ENCODE measurements at regions not wholly inside any gene's neighbourhood (a gene's known extent, or its start where the extent isn't known, plus 50 kb on each side); places are given as distances from the start of the nearest gene placed in this dataset.

- Histone ChIP-seq H3K4me2 (ENCODE audit: low read depth, low read length, poor library complexity, severe bottlenecking) (no peak overlapping the region), H3K9ac (ENCODE audit: low read depth, low read length, poor library complexity, severe bottlenecking) (no peak overlapping the region), H3K9me3 (ENCODE audit: insufficient read depth, low read depth, low read length) (no peaks in the 10 kb centered on the region), H3K4me1 (ENCODE audit: insufficient read depth, low read length, poor library complexity, severe bottlenecking) (no peaks in the 10 kb centered on the region), H3K4me3 (ENCODE audit: low read length, poor library complexity, severe bottlenecking) (no peak overlapping the region), H4K20me1 (ENCODE audit: insufficient read depth, low read length, poor library complexity, severe bottlenecking) (no peaks in the 10 kb centered on the region), H2AFZ (ENCODE audit: low read length) (no peak overlapping the region), H3K9me2 (replicated peaks; ENCODE audit: low read depth, low read length) (no peaks in the 10 kb centered on the region), H3K36me3 (ENCODE audit: insufficient read depth, low read length) (no peaks in the 10 kb centered on the region), H3K79me2 (ENCODE audit: insufficient read depth, low read length) (no peaks in the 10 kb centered on the region), H3K27me3 (ENCODE audit: insufficient read depth, low read length, poor library complexity, severe bottlenecking) (no peaks in the 10 kb centered on the region), H3F3A (ENCODE audit: low read depth) (no peaks in the 10 kb centered on the region)
- TF ChIP-seq, protein P1, sequence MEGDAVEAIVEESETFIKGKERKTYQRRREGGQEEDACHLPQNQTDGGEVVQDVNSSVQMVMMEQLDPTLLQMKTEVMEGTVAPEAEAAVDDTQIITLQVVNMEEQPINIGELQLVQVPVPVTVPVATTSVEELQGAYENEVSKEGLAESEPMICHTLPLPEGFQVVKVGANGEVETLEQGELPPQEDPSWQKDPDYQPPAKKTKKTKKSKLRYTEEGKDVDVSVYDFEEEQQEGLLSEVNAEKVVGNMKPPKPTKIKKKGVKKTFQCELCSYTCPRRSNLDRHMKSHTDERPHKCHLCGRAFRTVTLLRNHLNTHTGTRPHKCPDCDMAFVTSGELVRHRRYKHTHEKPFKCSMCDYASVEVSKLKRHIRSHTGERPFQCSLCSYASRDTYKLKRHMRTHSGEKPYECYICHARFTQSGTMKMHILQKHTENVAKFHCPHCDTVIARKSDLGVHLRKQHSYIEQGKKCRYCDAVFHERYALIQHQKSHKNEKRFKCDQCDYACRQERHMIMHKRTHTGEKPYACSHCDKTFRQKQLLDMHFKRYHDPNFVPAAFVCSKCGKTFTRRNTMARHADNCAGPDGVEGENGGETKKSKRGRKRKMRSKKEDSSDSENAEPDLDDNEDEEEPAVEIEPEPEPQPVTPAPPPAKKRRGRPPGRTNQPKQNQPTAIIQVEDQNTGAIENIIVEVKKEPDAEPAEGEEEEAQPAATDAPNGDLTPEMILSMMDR (conservative IDR thresholded peaks at IDR 0.05; ENCODE audit: low read length): no peak
- no peak for TF ChIP-seq EZH2phosphoT487 (IDR thresholded peaks at IDR 0.05; ENCODE audit: borderline replicate concordance)
Observed at GRCh38 chr15:93720607-93721006, 510.8 kb upstream of the MCTP2 start.

- Histone ChIP-seq H3K9me2 (replicated peaks; ENCODE audit: low read depth, low read length) (no peaks in the 10 kb centered on the region), H2AFZ (ENCODE audit: low read length) (no peak overlapping the region), H3F3A (ENCODE audit: low read depth) (no peaks in the 10 kb centered on the region), H4K20me1 (ENCODE audit: insufficient read depth, low read length, poor library complexity, severe bottlenecking) (no peaks in the 10 kb centered on the region), H3K9ac (ENCODE audit: low read depth, low read length, poor library complexity, severe bottlenecking) (no peak overlapping the region), H3K27me3 (ENCODE audit: insufficient read depth, low read length, poor library complexity, severe bottlenecking) (no peaks in the 10 kb centered on the region), H3K4me1 (ENCODE audit: insufficient read depth, low read length, poor library complexity, severe bottlenecking) (no peaks in the 10 kb centered on the region), H3K9me3 (ENCODE audit: insufficient read depth, low read depth, low read length) (no peaks in the 10 kb centered on the region), H3K4me3 (ENCODE audit: low read length, poor library complexity, severe bottlenecking) (no peak overlapping the region), H3K79me2 (ENCODE audit: insufficient read depth, low read length) (no peaks in the 10 kb centered on the region), H3K36me3 (ENCODE audit: insufficient read depth, low read length) (no peaks in the 10 kb centered on the region), H3K4me2 (ENCODE audit: low read depth, low read length, poor library complexity, severe bottlenecking) (no peak overlapping the region)
- TF ChIP-seq, protein P1 (conservative IDR thresholded peaks at IDR 0.05; ENCODE audit: low read length): no peak
- TF ChIP-seq EZH2phosphoT487 (IDR thresholded peaks at IDR 0.05; ENCODE audit: borderline replicate concordance): no peak
Observed at GRCh38 chr15:93719921-93720351, 511.4 kb upstream of the MCTP2 start.

DNA sequence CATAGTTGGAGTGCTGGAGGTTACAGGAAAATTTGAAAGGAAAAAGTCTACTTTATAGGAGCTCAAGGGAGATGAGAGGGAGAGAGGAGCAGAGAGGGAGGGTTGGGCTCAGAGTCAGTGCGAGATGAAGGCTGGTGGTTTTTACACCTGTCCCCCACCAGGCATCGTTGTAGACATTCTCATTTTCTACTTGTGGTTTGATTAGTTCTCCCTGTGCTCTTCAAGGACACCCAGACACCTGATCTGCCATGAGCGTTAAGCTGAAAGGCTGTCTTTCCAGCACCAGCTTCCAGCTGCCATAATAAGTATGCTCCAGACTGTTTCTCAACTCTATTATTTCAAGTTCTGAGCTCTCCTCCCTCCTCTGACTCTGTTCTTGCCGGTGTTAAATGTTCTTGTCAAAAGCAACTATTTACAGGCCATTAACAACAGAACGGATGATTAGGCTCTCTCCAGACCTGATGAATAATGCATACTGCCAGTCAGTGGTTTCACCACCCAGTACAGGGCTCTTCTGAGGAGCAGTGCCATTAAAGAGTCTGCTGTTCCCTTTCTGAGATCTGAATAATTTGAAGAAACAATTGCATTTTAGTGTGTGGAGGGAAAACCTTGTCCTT lies 514.6 kb upstream of the MCTP2 start:
- Histone ChIP-seq H3F3A (ENCODE audit: low read depth) (no peaks in the 10 kb centered on the region), H3K27me3 (ENCODE audit: insufficient read depth, low read length, poor library complexity, severe bottlenecking) (no peaks in the 10 kb centered on the region), H3K4me3 (ENCODE audit: low read length, poor library complexity, severe bottlenecking) (no peak overlapping the region)

More for the DNA sequence above, 514.6 kb upstream of the MCTP2 start:
- no peaks in the 10 kb centered on the region for H3K9me2 ChIP-seq (replicated peaks; ENCODE audit: low read depth, low read length)
- TF ChIP-seq, protein P1 (conservative IDR thresholded peaks at IDR 0.05; ENCODE audit: low read length): no peak
- TF ChIP-seq EZH2phosphoT487 (IDR thresholded peaks at IDR 0.05; ENCODE audit: borderline replicate concordance): no peak
- no peaks in the 10 kb centered on the region for H3K9me3 ChIP-seq (ENCODE audit: insufficient read depth, low read depth, low read length)
- no peaks in the 10 kb centered on the region for H3K4me1 ChIP-seq (ENCODE audit: insufficient read depth, low read length, poor library complexity, severe bottlenecking)
- no peak overlapping the region for H2AFZ ChIP-seq (ENCODE audit: low read length)
- no peaks in the 10 kb centered on the region for H4K20me1 ChIP-seq (ENCODE audit: insufficient read depth, low read length, poor library complexity, severe bottlenecking)
- no peaks in the 10 kb centered on the region for H3K36me3 ChIP-seq (ENCODE audit: insufficient read depth, low read length)
- no peak overlapping the region for H3K4me2 ChIP-seq (ENCODE audit: low read depth, low read length, poor library complexity, severe bottlenecking)
- H3K79me2 ChIP-seq (ENCODE audit: insufficient read depth, low read length): no peaks in the 10 kb centered on the region
- no peak overlapping the region for H3K9ac ChIP-seq (ENCODE audit: low read depth, low read length, poor library complexity, severe bottlenecking)

All from Loucy (cell line).